WTC11 (cell line): ENCODE measurements at regions not wholly inside any gene's neighbourhood (a gene's known extent, or its start where the extent isn't known, plus 50 kb on each side); places are given as distances from the start of the nearest gene placed in this dataset.

Experiments
- ATAC-seq: fragments of 200-7000 bp; cut with Tn5 transposase; 2 replicates; pipeline ENCODE4 v1.10.0; 2021; ENCODE audit warnings: mild to moderate bottlenecking, moderate library complexity
- CTCF ChIA-PET: fragments of 300-600 bp; sonication (Branson Sonifier 250); formaldehyde crosslinking; loops from one replicate; lab custom pipeline; 2021; ENCODE audit warnings: antibody characterized with exemption; lab: Charles Lee
- POLR2A ChIA-PET: fragments of 350-600 bp; sonication (Branson Sonifier 250); formaldehyde crosslinking; loops from one replicate; lab custom pipeline; 2021; ENCODE audit warnings: antibody characterized with exemption; lab: Charles Lee
- DNase-seq: peaks from one replicate; pipeline ENCODE4 v3.0.0; 2021; ENCODE audit warnings: low spot score
- H3K27ac Mint-ChIP-seq: 2 replicates; pipeline ENCODE4 v1.8.0; 2021; ENCODE audit warnings: mixed read lengths
- H3K27me3 Mint-ChIP-seq: 2 replicates; pipeline ENCODE4 v1.8.0; 2021; ENCODE audit warnings: low read depth, mild to moderate bottlenecking, moderate library complexity, mixed read lengths
- H3K36me3 Mint-ChIP-seq: 2 replicates; pipeline ENCODE4 v1.8.0; 2021; ENCODE audit warnings: mixed read lengths
- H3K4me1 Mint-ChIP-seq: 2 replicates; pipeline ENCODE4 v1.8.0; 2022; ENCODE audit warnings: mixed read lengths
- H3K4me3 Mint-ChIP-seq: 2 replicates; pipeline ENCODE4 v1.8.0; 2021; ENCODE audit warnings: mild to moderate bottlenecking, moderate library complexity, mixed read lengths
- H3K9me3 Mint-ChIP-seq: 2 replicates; pipeline ENCODE4 v1.8.0; 2021; ENCODE audit warnings: mixed read lengths
- ARID4B ChIP-seq: sonication (generic); formaldehyde crosslinking; IDR thresholded peaks from 2 replicates; pipeline ENCODE4 v1.8.0; 2023; ENCODE audit warnings: missing genetic modification reagents, mild to moderate bottlenecking, borderline replicate concordance
- ATF6 ChIP-seq: sonication (generic); formaldehyde crosslinking; IDR thresholded peaks from 2 replicates; pipeline ENCODE4 v1.8.1; 2023; ENCODE audit warnings: mild to moderate bottlenecking, missing genetic modification reagents
- CDX4 ChIP-seq: fragments of 250-450 bp; sonication (Bioruptor Pico); IDR thresholded peaks from 2 replicates; pipeline ENCODE4 v1.9.0; 2021; ENCODE audit warnings: moderate library complexity, mild to moderate bottlenecking, inconsistent platforms, borderline replicate concordance
- CREB1 ChIP-seq: sonication (generic); formaldehyde crosslinking; IDR thresholded peaks from 2 replicates; pipeline ENCODE4 v1.8.0; 2023; ENCODE audit warnings: mild to moderate bottlenecking, missing genetic modification reagents
- ESRRA ChIP-seq: sonication (generic); formaldehyde crosslinking; IDR thresholded peaks from 2 replicates; pipeline ENCODE4 v1.8.1; 2022; ENCODE audit warnings: mild to moderate bottlenecking, missing genetic modification reagents, borderline replicate concordance
- FOXK1 ChIP-seq: sonication (generic); formaldehyde crosslinking; IDR thresholded peaks from 2 replicates; pipeline ENCODE4 v1.8.0; 2022; ENCODE audit warnings: mild to moderate bottlenecking, moderate library complexity, missing genetic modification reagents
- JUN ChIP-seq: sonication (generic); formaldehyde crosslinking; IDR thresholded peaks from 2 replicates; pipeline ENCODE4 v1.8.0; 2023; ENCODE audit warnings: mild to moderate bottlenecking, missing genetic modification reagents
- MLX ChIP-seq: sonication (generic); formaldehyde crosslinking; IDR thresholded peaks from 2 replicates; pipeline ENCODE4 v1.8.1; 2023; ENCODE audit warnings: mild to moderate bottlenecking, missing genetic modification reagents, moderate library complexity
- MXD4 ChIP-seq: fragments of 250-450 bp; sonication (Bioruptor Pico); IDR thresholded peaks from 2 replicates; pipeline ENCODE4 v1.8.0; 2021; ENCODE audit warnings: mild to moderate bottlenecking, moderate library complexity, borderline replicate concordance
- NFATC4 ChIP-seq: fragments of 250-450 bp; sonication (Bioruptor Pico); IDR thresholded peaks from 2 replicates; pipeline ENCODE4 v1.9.0; 2021; ENCODE audit warnings: mild to moderate bottlenecking
- OVOL2 ChIP-seq: fragments of 250-450 bp; sonication (Bioruptor Pico); IDR thresholded peaks from 2 replicates; pipeline ENCODE4 v1.9.0; 2021; ENCODE audit warnings: mild to moderate bottlenecking, borderline replicate concordance
- RORB ChIP-seq: fragments of 250-450 bp; sonication (Bioruptor Pico); IDR thresholded peaks from 2 replicates; pipeline ENCODE4 v1.9.0; 2021; ENCODE audit warnings: mild to moderate bottlenecking
- SOX15 ChIP-seq: fragments of 250-450 bp; sonication (Bioruptor Pico); IDR thresholded peaks from 2 replicates; pipeline ENCODE4 v1.9.0; 2021; ENCODE audit warnings: mild to moderate bottlenecking
- STAT6 ChIP-seq: sonication (generic); formaldehyde crosslinking; conservative IDR thresholded peaks from 2 replicates; pipeline ENCODE4 v1.8.1; 2023; ENCODE audit warnings: mild to moderate bottlenecking, low read depth, missing genetic modification reagents, moderate library complexity
- ZNF121 ChIP-seq: sonication (generic); formaldehyde crosslinking; IDR thresholded peaks from 2 replicates; pipeline ENCODE4 v1.8.0; 2023; ENCODE audit warnings: missing genetic modification reagents
- ZNF219 ChIP-seq: sonication (generic); formaldehyde crosslinking; IDR thresholded peaks from 2 replicates; pipeline ENCODE4 v1.8.0; 2023; ENCODE audit warnings: missing genetic modification reagents, mild to moderate bottlenecking, borderline replicate concordance
- ZNF512 ChIP-seq: sonication (generic); formaldehyde crosslinking; IDR thresholded peaks from 2 replicates; pipeline ENCODE4 v1.8.1; 2022; ENCODE audit warnings: missing genetic modification reagents, borderline replicate concordance

GRCh38 chr20:40744072-40744817 lies 55.2 kb upstream of the MAFB start:
- TF ChIP-seq ZNF512 (CRISPR knock-in tag) (no peak), CDX4 (CRISPR knock-in tag) (no peak), STAT6 (CRISPR knock-in tag) (no peak), FOXK1 (no peak), ZNF219 (CRISPR knock-in tag) (no peak), RORB (CRISPR knock-in tag) (no peak), ZNF121 (CRISPR knock-in tag) (no peak), JUN (CRISPR knock-in tag) (no peak), MXD4 (CRISPR knock-in tag) (no peak), ARID4B (no peak), SOX15 (CRISPR knock-in tag) (no peak), ATF6 (no peak), CREB1 (CRISPR knock-in tag) (no peak), ESRRA (CRISPR knock-in tag) (no peak), OVOL2 (CRISPR knock-in tag) (no peak), MLX (CRISPR knock-in tag) (no peak), NFATC4 (CRISPR knock-in tag) (no peak)
- TF ChIP-seq, all 79 proteins: peak for 0
- Mint-ChIP-seq H3K9me3 (no peaks in the 10 kb centered on the region), H3K27me3 (no peaks in the 10 kb centered on the region), H3K4me3 (no peak overlapping the region), H3K36me3 (no peaks in the 10 kb centered on the region), H3K4me1 (peaks cover 16% of the 10 kb centered on the region), H3K27ac (no peak overlapping the region)
- ChIA-PET CTCF (interaction anchor here (0.7 to 2.2 kb wide), 6 partner anchors 37 to 219 kb away, joined by 3 to 11 read pairs (median 7); no protein-coding TSS in a partner anchor), POLR2A (interaction anchor here (0.6 kb wide), 1 partner anchor 485 kb away, joined by 3 read pairs; no protein-coding TSS in a partner anchor)
- ATAC-seq (no peak), DNase-seq (no peak)
